Mucosa of rectum (tissue), 2 donors: ENCODE measurements at regions not wholly inside any gene's neighbourhood (a gene's known extent, or its start where the extent isn't known, plus 50 kb on each side); places are given as distances from the start of the nearest gene placed in this dataset.

Experiments
- H3K27ac ChIP-seq, 2 donors: one replicate each; pipeline ENCODE4 v1.7.0; 2013; ENCODE audit warnings: inconsistent platforms in 2 of 2, low read depth in 2 of 2, low read length in 2 of 2
- H3K27me3 ChIP-seq, 2 donors: one replicate each; pipeline ENCODE4 v1.7.0; 2013; ENCODE audit warnings: low read length in 2 of 2; ENCODE audit not compliant: control insufficient read depth in 2 of 2, insufficient read depth in 2 of 2
- H3K36me3 ChIP-seq, 2 donors: one replicate each; pipeline ENCODE4 v1.7.0; 2013; ENCODE audit warnings: low read length in 2 of 2; ENCODE audit not compliant: control insufficient read depth in 2 of 2, insufficient read depth in 2 of 2
- H3K4me1 ChIP-seq, 2 donors: one replicate each; pipeline ENCODE4 v1.7.0; 2013; ENCODE audit warnings: low read length in 2 of 2, mild to moderate bottlenecking in 1 of 2; ENCODE audit not compliant: control insufficient read depth in 2 of 2, insufficient read depth in 2 of 2
- H3K4me3 ChIP-seq, 2 donors: one replicate each; pipeline ENCODE4 v1.7.0; 2013; ENCODE audit warnings: low read length in 2 of 2
- H3K9ac ChIP-seq, 2 donors: one replicate each; pipeline ENCODE4 v1.7.0; 2013; ENCODE audit warnings: low read length in 2 of 2, low read depth in 1 of 2, mild to moderate bottlenecking in 1 of 2
- H3K9me3 ChIP-seq, 2 donors: one replicate each; pipeline ENCODE4 v1.7.0; 2013; ENCODE audit warnings: low read length in 2 of 2; ENCODE audit not compliant: control insufficient read depth in 2 of 2
- donor health status: healthy.
- donor health status: Normal muscosa, but diverticular disease.

GRCh38 chr13:78779608-78780007, 120.7 kb upstream of the OBI1 start:
- no peak overlapping the region for H3K27ac ChIP-seq
- H3K27me3 ChIP-seq: peaks cover 0 to 2% of the 10 kb centered on the region in 2 donors
- no peaks in the 10 kb centered on the region for H3K36me3 ChIP-seq
- no peak overlapping the region for H3K9ac ChIP-seq
- H3K4me1 ChIP-seq: no peaks in the 10 kb centered on the region
- no peak overlapping the region for H3K4me3 ChIP-seq
- no peaks in the 10 kb centered on the region for H3K9me3 ChIP-seq

GRCh38 chr13:78777976-78778375, 119.0 kb upstream of the OBI1 start:
- Histone ChIP-seq H3K27me3 (peaks cover 0 to 2% of the 10 kb centered on the region in 2 donors), H3K4me1 (no peaks in the 10 kb centered on the region), H3K36me3 (no peaks in the 10 kb centered on the region)

GRCh38 chr13:78777396-78777795, 118.4 kb upstream of the OBI1 start:
- Histone ChIP-seq H3K9me3 (no peaks in the 10 kb centered on the region), H3K4me3 (no peak overlapping the region), H3K36me3 (no peaks in the 10 kb centered on the region), H3K27ac (no peak overlapping the region), H3K4me1 (no peaks in the 10 kb centered on the region), H3K27me3 (peaks cover 0 to 2% of the 10 kb centered on the region in 2 donors), H3K9ac (no peak overlapping the region)

More at GRCh38 chr13:78777976-78778375, 119.0 kb upstream of the OBI1 start:
- no peaks in the 10 kb centered on the region for H3K9me3 ChIP-seq
- no peak overlapping the region for H3K9ac ChIP-seq
- H3K4me3 ChIP-seq: no peak overlapping the region
- H3K27ac ChIP-seq: no peak overlapping the region

- H3K36me3 ChIP-seq: no peaks in the 10 kb centered on the region
- no peak overlapping the region for H3K27ac ChIP-seq
- H3K4me1 ChIP-seq: no peaks in the 10 kb centered on the region
- H3K9ac ChIP-seq: no peak overlapping the region
- H3K9me3 ChIP-seq: no peaks in the 10 kb centered on the region
- no peak overlapping the region for H3K4me3 ChIP-seq
- peaks cover 0 to 2% of the 10 kb centered on the region in 2 donors for H3K27me3 ChIP-seq
These were observed 114.0 kb upstream of the OBI1 start for GRCh38 chr13:78772933-78773332.

GRCh38 chr13:78770601-78771000, 111.6 kb upstream of the OBI1 start:
- Histone ChIP-seq H3K27me3 (no peaks in the 10 kb centered on the region), H3K4me3 (no peak overlapping the region), H3K4me1 (no peaks in the 10 kb centered on the region)

GRCh38 chr13:78768950-78769349, 110.0 kb upstream of the OBI1 start:
- H3K4me1 ChIP-seq: no peaks in the 10 kb centered on the region
- H3K9ac ChIP-seq: no peak overlapping the region
- H3K27ac ChIP-seq: no peak overlapping the region
- no peak overlapping the region for H3K4me3 ChIP-seq
- no peaks in the 10 kb centered on the region for H3K36me3 ChIP-seq
- no peaks in the 10 kb centered on the region for H3K9me3 ChIP-seq
- no peaks in the 10 kb centered on the region for H3K27me3 ChIP-seq

More at GRCh38 chr13:78770601-78771000, 111.6 kb upstream of the OBI1 start:
- Histone ChIP-seq H3K36me3 (no peaks in the 10 kb centered on the region), H3K9ac (no peak overlapping the region), H3K9me3 (no peaks in the 10 kb centered on the region), H3K27ac (no peak overlapping the region)

GRCh38 chr13:78764665-78765064, 105.7 kb upstream of the OBI1 start:
- no peaks in the 10 kb centered on the region for H3K36me3 ChIP-seq
- H3K9ac ChIP-seq: no peak overlapping the region
- no peaks in the 10 kb centered on the region for H3K9me3 ChIP-seq
- H3K27me3 ChIP-seq: no peaks in the 10 kb centered on the region
- no peak overlapping the region for H3K27ac ChIP-seq
- H3K4me3 ChIP-seq: no peak overlapping the region
- H3K4me1 ChIP-seq: no peaks in the 10 kb centered on the region

GRCh38 chr13:78762825-78763224, 103.9 kb upstream of the OBI1 start:
- Histone ChIP-seq H3K4me1 (no peaks in the 10 kb centered on the region), H3K36me3 (no peaks in the 10 kb centered on the region), H3K9me3 (no peaks in the 10 kb centered on the region)

GRCh38 chr13:78759704-78760103, 100.7 kb upstream of the OBI1 start:
- no peak overlapping the region for H3K27ac ChIP-seq
- no peaks in the 10 kb centered on the region for H3K4me1 ChIP-seq
- no peak overlapping the region for H3K4me3 ChIP-seq
- H3K36me3 ChIP-seq: no peaks in the 10 kb centered on the region
- no peaks in the 10 kb centered on the region for H3K9me3 ChIP-seq
- H3K27me3 ChIP-seq: no peaks in the 10 kb centered on the region
- H3K9ac ChIP-seq: no peak overlapping the region

More at GRCh38 chr13:78762825-78763224, 103.9 kb upstream of the OBI1 start:
- no peaks in the 10 kb centered on the region for H3K27me3 ChIP-seq
- H3K4me3 ChIP-seq: no peak overlapping the region
- no peak overlapping the region for H3K9ac ChIP-seq
- H3K27ac ChIP-seq: no peak overlapping the region

- H3K4me3 ChIP-seq: no peak overlapping the region
- no peak overlapping the region for H3K9ac ChIP-seq
- H3K4me1 ChIP-seq: no peaks in the 10 kb centered on the region
- no peaks in the 10 kb centered on the region for H3K9me3 ChIP-seq
- no peaks in the 10 kb centered on the region for H3K27me3 ChIP-seq
- H3K27ac ChIP-seq: no peak overlapping the region
- H3K36me3 ChIP-seq: no peaks in the 10 kb centered on the region
These were observed 99.6 kb upstream of the OBI1 start for GRCh38 chr13:78758549-78758948.

- H3K27ac ChIP-seq: no peak overlapping the region
- H3K4me1 ChIP-seq: no peaks in the 10 kb centered on the region
- no peaks in the 10 kb centered on the region for H3K9me3 ChIP-seq
- H3K9ac ChIP-seq: no peak overlapping the region
- H3K27me3 ChIP-seq: no peaks in the 10 kb centered on the region
- no peak overlapping the region for H3K4me3 ChIP-seq
- H3K36me3 ChIP-seq: no peaks in the 10 kb centered on the region
These were observed 94.5 kb upstream of the OBI1 start for GRCh38 chr13:78753435-78753834.
